DND-41 (cell line): ENCODE measurements at regions not wholly inside any gene's neighbourhood (a gene's known extent, or its start where the extent isn't known, plus 50 kb on each side); places are given as distances from the start of the nearest gene placed in this dataset.

Experiments
- EZH2 ChIP-seq: IDR thresholded peaks from 3 replicates; pipeline ENCODE4 v1.6.1; 2012; ENCODE audit warnings: borderline replicate concordance, low read depth, mild to moderate bottlenecking, moderate library complexity, low read length, inconsistent platforms; ENCODE audit not compliant: severe bottlenecking
- TF ChIP-seq, protein P1 (sequence below): IDR thresholded peaks from 2 replicates; pipeline ENCODE4 v1.5.1; 2012; ENCODE audit warnings: borderline replicate concordance, low read length, moderate library complexity, mild to moderate bottlenecking; ENCODE audit not compliant: poor library complexity, severe bottlenecking; ENCODE audit errors: extremely low read depth

DNA sequence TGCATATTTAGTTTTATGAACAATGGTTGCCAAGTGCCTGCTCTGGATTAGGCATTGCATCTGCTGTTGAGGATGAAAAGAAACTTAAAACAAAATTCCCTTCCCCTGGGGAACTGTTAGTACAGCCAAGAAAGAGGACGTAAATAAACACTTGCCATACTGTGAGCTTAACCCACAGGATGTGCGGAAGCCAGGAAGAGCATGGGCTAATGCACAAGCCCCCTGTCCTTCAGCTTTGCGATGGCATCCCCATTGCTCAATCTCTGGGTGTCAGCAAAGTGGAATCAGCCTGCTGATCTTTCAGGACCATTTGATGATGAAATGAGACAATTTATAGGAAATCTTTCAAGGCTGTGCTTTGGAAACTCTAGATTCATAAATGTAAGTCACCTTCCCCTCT lies 399.9 kb upstream of the IGFBP3 start:
- TF ChIP-seq, protein P1, sequence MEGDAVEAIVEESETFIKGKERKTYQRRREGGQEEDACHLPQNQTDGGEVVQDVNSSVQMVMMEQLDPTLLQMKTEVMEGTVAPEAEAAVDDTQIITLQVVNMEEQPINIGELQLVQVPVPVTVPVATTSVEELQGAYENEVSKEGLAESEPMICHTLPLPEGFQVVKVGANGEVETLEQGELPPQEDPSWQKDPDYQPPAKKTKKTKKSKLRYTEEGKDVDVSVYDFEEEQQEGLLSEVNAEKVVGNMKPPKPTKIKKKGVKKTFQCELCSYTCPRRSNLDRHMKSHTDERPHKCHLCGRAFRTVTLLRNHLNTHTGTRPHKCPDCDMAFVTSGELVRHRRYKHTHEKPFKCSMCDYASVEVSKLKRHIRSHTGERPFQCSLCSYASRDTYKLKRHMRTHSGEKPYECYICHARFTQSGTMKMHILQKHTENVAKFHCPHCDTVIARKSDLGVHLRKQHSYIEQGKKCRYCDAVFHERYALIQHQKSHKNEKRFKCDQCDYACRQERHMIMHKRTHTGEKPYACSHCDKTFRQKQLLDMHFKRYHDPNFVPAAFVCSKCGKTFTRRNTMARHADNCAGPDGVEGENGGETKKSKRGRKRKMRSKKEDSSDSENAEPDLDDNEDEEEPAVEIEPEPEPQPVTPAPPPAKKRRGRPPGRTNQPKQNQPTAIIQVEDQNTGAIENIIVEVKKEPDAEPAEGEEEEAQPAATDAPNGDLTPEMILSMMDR: no peak
- no peak for TF ChIP-seq EZH2
